AML-193 (cell line): ENCODE measurements at regions not wholly inside any gene's neighbourhood (a gene's known extent, or its start where the extent isn't known, plus 50 kb on each side); places are given as distances from the start of the nearest gene placed in this dataset.

Experiments
- DNase-seq, 2 experiments: peaks; one replicate each; lab custom pipeline; 2025; lab: John Stamatoyannopoulos, UW

GRCh38 chr1:38332649-38333310 is 286.2 kb upstream of the POU3F1 start:
- DNase-seq = no peak

- no peak for DNase-seq
These were observed 285.1 kb upstream of the POU3F1 start for GRCh38 chr1:38331496-38332210.

- DNase-seq = no peak
These were observed 284.2 kb upstream of the POU3F1 start for GRCh38 chr1:38330799-38331198.

GRCh38 chr1:38329644-38330043 is 283.1 kb upstream of the POU3F1 start:
- DNase-seq = no peak

GRCh38 chr1:38328278-38329035 is 281.9 kb upstream of the POU3F1 start:
- DNase-seq = no peak

- DNase-seq = no peak
These were observed 281.0 kb upstream of the POU3F1 start for GRCh38 chr1:38327559-38327973.

GRCh38 chr1:38326856-38327255 is 280.3 kb upstream of the POU3F1 start:
- DNase-seq = no peak

GRCh38 chr1:38326135-38326534 is 279.5 kb upstream of the POU3F1 start:
- no peak for DNase-seq

GRCh38 chr1:38312753-38313152 is 266.2 kb upstream of the POU3F1 start:
- DNase-seq = no peak

- no peak for DNase-seq
These were observed 263.5 kb upstream of the POU3F1 start for GRCh38 chr1:38310079-38310478.

GRCh38 chr1:38308780-38309179 is 262.2 kb upstream of the POU3F1 start:
- DNase-seq = no peak

- no peak for DNase-seq
These were observed 259.1 kb upstream of the POU3F1 start for GRCh38 chr1:38305666-38306065.

- DNase-seq = no peak
These were observed 257.2 kb upstream of the POU3F1 start for GRCh38 chr1:38303843-38304242.

GRCh38 chr1:38301040-38301439 is 254.4 kb upstream of the POU3F1 start:
- no peak for DNase-seq

GRCh38 chr1:38300616-38301015 is 254.0 kb upstream of the POU3F1 start:
- DNase-seq = no peak

GRCh38 chr1:38297842-38298241 is 251.2 kb upstream of the POU3F1 start:
- no peak for DNase-seq

GRCh38 chr1:38297246-38297645 is 250.7 kb upstream of the POU3F1 start:
- DNase-seq = no peak

GRCh38 chr1:38296047-38296446 is 249.5 kb upstream of the POU3F1 start:
- no peak for DNase-seq

- no peak for DNase-seq
These were observed 247.0 kb upstream of the POU3F1 start for GRCh38 chr1:38293567-38293966.

- no peak for DNase-seq
These were observed 246.4 kb upstream of the POU3F1 start for GRCh38 chr1:38292969-38293368.

- no peak for DNase-seq
These were observed 245.4 kb upstream of the POU3F1 start for GRCh38 chr1:38291906-38292521.

- no peak for DNase-seq
These were observed 244.7 kb upstream of the POU3F1 start for GRCh38 chr1:38291336-38291735.

- DNase-seq = no peak
These were observed 242.4 kb upstream of the POU3F1 start for GRCh38 chr1:38289034-38289433.
